Activated naive CD8-positive, alpha-beta T cell treated with anti-CD3 and anti-CD28 coated beads for 36 hours (primary cell): ENCODE measurements at regions not wholly inside any gene's neighbourhood (a gene's known extent, or its start where the extent isn't known, plus 50 kb on each side); places are given as distances from the start of the nearest gene placed in this dataset.

Experiments
- DNase-seq: peaks from one replicate; pipeline ENCODE4 v3.0.0; 2021
- H3K27ac Mint-ChIP-seq: one replicate; pipeline ENCODE4 v1.8.0; 2022; ENCODE audit warnings: mild to moderate bottlenecking, moderate library complexity, mixed read lengths
- H3K27me3 Mint-ChIP-seq: one replicate; pipeline ENCODE4 v1.8.0; 2022; ENCODE audit warnings: mild to moderate bottlenecking, mixed read lengths
- H3K36me3 Mint-ChIP-seq: one replicate; pipeline ENCODE4 v1.8.0; 2021; ENCODE audit warnings: mild to moderate bottlenecking, mixed read lengths
- H3K4me1 Mint-ChIP-seq: one replicate; pipeline ENCODE4 v1.8.0; 2021; ENCODE audit warnings: mixed read lengths
- H3K4me3 Mint-ChIP-seq: one replicate; pipeline ENCODE4 v1.8.0; 2022; ENCODE audit warnings: mild to moderate bottlenecking, moderate library complexity, mixed read lengths
- H3K9me3 Mint-ChIP-seq: one replicate; pipeline ENCODE4 v1.8.0; 2022; ENCODE audit warnings: mixed read lengths

DNA sequence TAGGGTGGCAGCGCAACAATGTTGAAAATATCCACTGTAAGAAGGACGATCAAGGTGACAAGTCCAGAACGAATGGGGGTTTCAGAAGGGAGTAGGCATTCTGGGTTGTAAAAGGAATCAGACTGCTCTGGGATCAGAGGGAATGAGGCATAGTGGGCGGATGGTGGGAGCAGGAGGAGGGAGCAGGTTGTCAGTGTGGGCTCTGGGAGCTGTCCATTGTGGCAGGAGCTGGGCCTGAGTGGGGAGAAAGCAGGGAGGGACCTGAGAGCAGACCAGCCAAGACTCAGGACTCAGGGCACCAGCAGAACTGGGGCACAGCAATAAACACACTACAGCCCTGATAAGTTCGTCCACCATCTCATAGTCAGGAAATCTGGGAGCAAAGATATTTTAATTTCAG is 292.6 kb upstream of the MKI67 start:
- Mint-ChIP-seq H3K27ac (no peak overlapping the region), H3K4me3 (no peak overlapping the region), H3K9me3 (no peaks in the 10 kb centered on the region), H3K27me3 (no peaks in the 10 kb centered on the region), H3K4me1 (no peaks in the 10 kb centered on the region), H3K36me3 (no peaks in the 10 kb centered on the region)
- no peak for DNase-seq

GRCh38 chr10:128419466-128420019 is 293.3 kb upstream of the MKI67 start:
- Mint-ChIP-seq H3K36me3 (no peaks in the 10 kb centered on the region), H3K4me1 (no peaks in the 10 kb centered on the region), H3K27ac (no peak overlapping the region), H3K4me3 (no peak overlapping the region), H3K27me3 (no peaks in the 10 kb centered on the region), H3K9me3 (no peaks in the 10 kb centered on the region)
- no peak for DNase-seq

DNA sequence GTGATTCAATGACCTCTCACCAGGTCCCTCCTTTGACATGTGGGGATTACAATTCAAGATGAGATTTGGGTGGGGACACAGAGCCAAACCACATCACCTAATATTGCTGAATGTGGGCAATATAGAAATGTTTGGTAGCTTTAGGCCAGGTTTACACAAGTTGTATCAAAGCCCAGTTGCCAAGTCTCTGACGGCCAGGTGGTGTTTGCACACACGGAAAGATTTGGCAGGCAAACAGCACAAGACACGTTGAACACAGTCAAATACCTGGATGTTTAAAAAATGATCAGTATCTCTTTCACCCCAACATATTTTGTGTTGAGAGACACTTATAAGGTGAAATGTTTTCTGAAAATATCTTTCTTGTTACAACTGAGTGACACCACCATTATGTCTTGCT is 294.4 kb upstream of the MKI67 start:
- no peaks in the 10 kb centered on the region for H3K9me3 Mint-ChIP-seq
- no peak overlapping the region for H3K27ac Mint-ChIP-seq
- H3K4me1 Mint-ChIP-seq = no peaks in the 10 kb centered on the region
- no peak overlapping the region for H3K4me3 Mint-ChIP-seq
- H3K27me3 Mint-ChIP-seq = no peaks in the 10 kb centered on the region
- H3K36me3 Mint-ChIP-seq = no peaks in the 10 kb centered on the region
- DNase-seq = no peak

GRCh38 chr10:128421371-128422160 is 295.3 kb upstream of the MKI67 start:
- no peaks in the 10 kb centered on the region for H3K36me3 Mint-ChIP-seq
- H3K27ac Mint-ChIP-seq = no peak overlapping the region
- H3K27me3 Mint-ChIP-seq = no peaks in the 10 kb centered on the region
- H3K4me1 Mint-ChIP-seq = no peaks in the 10 kb centered on the region
- no peak overlapping the region for H3K4me3 Mint-ChIP-seq
- no peak for DNase-seq
- H3K9me3 Mint-ChIP-seq = no peaks in the 10 kb centered on the region

- Mint-ChIP-seq H3K4me1 (no peaks in the 10 kb centered on the region), H3K9me3 (peaks cover 2% of the 10 kb centered on the region), H3K27me3 (peaks cover 3% of the 10 kb centered on the region), H3K27ac (no peak overlapping the region), H3K4me3 (no peak overlapping the region), H3K36me3 (no peaks in the 10 kb centered on the region)
- DNase-seq = no peak
Observed at GRCh38 chr10:128422190-128422589, 296.0 kb upstream of the MKI67 start.

DNA sequence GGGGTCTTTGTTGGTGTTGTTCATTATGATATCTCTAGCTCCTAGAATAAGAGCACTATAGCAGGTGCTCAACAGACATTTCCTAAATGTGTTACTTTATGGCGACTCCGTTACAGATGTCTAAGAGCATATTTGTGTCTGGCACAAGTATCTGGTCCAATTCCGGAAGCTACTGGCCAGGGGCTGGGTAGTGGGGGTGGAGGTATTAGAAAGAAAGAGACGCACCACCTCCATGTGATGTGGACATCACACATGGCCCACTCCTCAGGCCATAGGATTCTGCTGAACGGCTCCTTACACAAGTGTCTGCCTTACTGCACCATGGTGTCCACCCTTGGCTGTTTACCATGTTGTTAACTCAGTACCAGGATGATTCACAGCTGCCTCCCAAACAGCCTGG is 296.8 kb upstream of the MKI67 start:
- Mint-ChIP-seq H3K4me3 (no peak overlapping the region), H3K27me3 (peaks cover 6% of the 10 kb centered on the region), H3K9me3 (peaks cover 2% of the 10 kb centered on the region), H3K27ac (no peak overlapping the region), H3K4me1 (no peaks in the 10 kb centered on the region), H3K36me3 (no peaks in the 10 kb centered on the region)
- DNase-seq = no peak

GRCh38 chr10:128429321-128429720 is 303.1 kb upstream of the MKI67 start:
- H3K4me1 Mint-ChIP-seq = no peaks in the 10 kb centered on the region

GRCh38 chr10:128429835-128430513 is 303.8 kb upstream of the MKI67 start:
- Mint-ChIP-seq H3K4me1 (no peaks in the 10 kb centered on the region), H3K27me3 (peaks cover 8% of the 10 kb centered on the region), H3K9me3 (peaks cover 2% of the 10 kb centered on the region), H3K27ac (no peak overlapping the region), H3K36me3 (no peaks in the 10 kb centered on the region), H3K4me3 (no peak overlapping the region)
- DNase-seq = no peak

More at GRCh38 chr10:128429321-128429720, 303.1 kb upstream of the MKI67 start:
- DNase-seq = no peak
- H3K36me3 Mint-ChIP-seq = no peaks in the 10 kb centered on the region
- H3K27ac Mint-ChIP-seq = no peak overlapping the region
- peaks cover 2% of the 10 kb centered on the region for H3K9me3 Mint-ChIP-seq
- no peak overlapping the region for H3K4me3 Mint-ChIP-seq
- peaks cover 6% of the 10 kb centered on the region for H3K27me3 Mint-ChIP-seq

DNA sequence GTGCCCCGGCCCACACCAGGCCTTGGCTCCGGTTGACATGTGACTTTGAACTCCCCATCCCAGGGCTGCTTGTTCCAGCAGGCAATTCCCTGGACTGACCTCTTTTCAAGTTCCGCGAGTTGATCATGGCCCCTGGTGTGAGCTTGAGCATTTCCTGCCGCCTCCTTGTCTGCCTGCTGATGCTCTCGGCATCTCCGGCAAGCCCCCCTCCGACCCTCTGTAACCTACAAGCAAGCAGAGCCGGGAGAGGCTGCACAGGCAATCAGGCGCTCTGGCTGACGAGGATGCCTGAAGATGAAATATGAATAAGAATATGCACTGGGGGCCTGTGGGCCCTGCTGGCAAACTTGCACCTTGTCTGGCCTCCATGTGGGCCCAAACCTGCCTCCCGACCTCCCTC is 304.9 kb upstream of the MKI67 start:
- H3K27me3 Mint-ChIP-seq = peaks cover 13% of the 10 kb centered on the region
- no peaks in the 10 kb centered on the region for H3K4me1 Mint-ChIP-seq
- no peaks in the 10 kb centered on the region for H3K36me3 Mint-ChIP-seq
- no peak for DNase-seq
- H3K27ac Mint-ChIP-seq = no peak overlapping the region
- no peak overlapping the region for H3K4me3 Mint-ChIP-seq
- peaks cover 2% of the 10 kb centered on the region for H3K9me3 Mint-ChIP-seq

- Mint-ChIP-seq H3K36me3 (no peaks in the 10 kb centered on the region), H3K9me3 (peaks cover 2% of the 10 kb centered on the region), H3K27me3 (peaks cover 17% of the 10 kb centered on the region), H3K4me3 (no peak overlapping the region), H3K27ac (no peak overlapping the region), H3K4me1 (no peaks in the 10 kb centered on the region)
- DNase-seq = no peak
Observed at GRCh38 chr10:128431506-128431905, 305.3 kb upstream of the MKI67 start.

GRCh38 chr10:128432011-128432410 is 305.8 kb upstream of the MKI67 start:
- H3K9me3 Mint-ChIP-seq = peaks cover 2% of the 10 kb centered on the region
- H3K27me3 Mint-ChIP-seq = peaks cover 17% of the 10 kb centered on the region
- H3K36me3 Mint-ChIP-seq = no peaks in the 10 kb centered on the region

GRCh38 chr10:128432423-128432822 is 306.2 kb upstream of the MKI67 start:
- no peaks in the 10 kb centered on the region for H3K36me3 Mint-ChIP-seq
- no peaks in the 10 kb centered on the region for H3K4me1 Mint-ChIP-seq
- H3K27ac Mint-ChIP-seq = no peak overlapping the region
- DNase-seq = no peak
- H3K9me3 Mint-ChIP-seq = no peaks in the 10 kb centered on the region
- H3K27me3 Mint-ChIP-seq = peaks cover 12% of the 10 kb centered on the region
- no peak overlapping the region for H3K4me3 Mint-ChIP-seq

More at GRCh38 chr10:128432011-128432410, 305.8 kb upstream of the MKI67 start:
- Mint-ChIP-seq H3K27ac (no peak overlapping the region), H3K4me1 (no peaks in the 10 kb centered on the region), H3K4me3 (no peak overlapping the region)
- DNase-seq = no peak

- no peak overlapping the region for H3K4me3 Mint-ChIP-seq
- no peaks in the 10 kb centered on the region for H3K36me3 Mint-ChIP-seq
- no peak overlapping the region for H3K27ac Mint-ChIP-seq
- DNase-seq = no peak
- no peaks in the 10 kb centered on the region for H3K9me3 Mint-ChIP-seq
- H3K27me3 Mint-ChIP-seq = peaks cover 18% of the 10 kb centered on the region
- H3K4me1 Mint-ChIP-seq = no peaks in the 10 kb centered on the region
Observed at GRCh38 chr10:128435811-128436210, 309.6 kb upstream of the MKI67 start.

- Mint-ChIP-seq H3K27me3 (peaks cover 18% of the 10 kb centered on the region), H3K36me3 (no peaks in the 10 kb centered on the region), H3K9me3 (no peaks in the 10 kb centered on the region), H3K4me1 (no peaks in the 10 kb centered on the region), H3K27ac (no peak overlapping the region), H3K4me3 (no peak overlapping the region)
- DNase-seq = no peak
Observed at GRCh38 chr10:128437786-128438345, 311.6 kb upstream of the MKI67 start.

DNA sequence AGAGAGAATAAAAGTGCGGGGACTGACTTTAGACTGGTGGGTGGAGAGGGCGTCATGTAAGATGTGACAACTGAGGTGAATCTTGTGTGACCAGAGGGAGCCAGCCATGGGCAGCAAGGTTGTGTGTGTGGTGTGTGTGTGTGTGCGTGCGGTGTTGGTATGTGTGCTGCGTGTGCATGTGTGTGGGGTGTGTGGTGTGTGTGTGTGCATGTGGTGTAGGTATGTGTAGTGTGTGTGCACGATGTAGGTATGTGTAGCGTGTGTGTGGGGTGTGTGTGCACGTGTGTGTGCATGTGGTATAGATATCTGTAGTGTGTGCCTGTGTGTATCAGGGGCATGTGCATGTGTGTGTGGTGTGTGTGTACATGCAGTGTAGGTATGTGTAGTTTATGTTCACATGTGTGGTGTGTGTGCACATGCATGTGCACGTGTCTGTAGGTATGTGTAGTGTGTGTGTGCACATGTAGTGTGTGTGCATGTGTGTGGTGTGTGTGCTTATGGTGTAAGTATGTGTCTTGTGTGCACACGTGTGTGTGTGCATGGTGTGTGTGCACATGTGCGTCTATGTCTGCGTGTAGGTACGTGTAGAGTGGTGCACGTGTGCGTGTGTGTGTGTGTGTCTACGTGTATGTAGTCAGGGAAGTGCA is 312.3 kb upstream of the MKI67 start:
- Mint-ChIP-seq H3K9me3 (no peaks in the 10 kb centered on the region), H3K4me3 (no peak overlapping the region), H3K4me1 (no peaks in the 10 kb centered on the region), H3K27ac (no peak overlapping the region), H3K27me3 (peaks cover 18% of the 10 kb centered on the region), H3K36me3 (no peaks in the 10 kb centered on the region)
- DNase-seq = no peak
